HG03139 (cell line): ENCODE measurements at regions not wholly inside any gene's neighbourhood (a gene's known extent, or its start where the extent isn't known, plus 50 kb on each side); places are given as distances from the start of the nearest gene placed in this dataset.

Source experiments
- ATAC-seq: cut with Tn5 transposase; IDR thresholded peaks from one replicate; pipeline ENCODE4 v1.9.1; 2021; ENCODE audit not compliant: unreplicated experiment

DNA sequence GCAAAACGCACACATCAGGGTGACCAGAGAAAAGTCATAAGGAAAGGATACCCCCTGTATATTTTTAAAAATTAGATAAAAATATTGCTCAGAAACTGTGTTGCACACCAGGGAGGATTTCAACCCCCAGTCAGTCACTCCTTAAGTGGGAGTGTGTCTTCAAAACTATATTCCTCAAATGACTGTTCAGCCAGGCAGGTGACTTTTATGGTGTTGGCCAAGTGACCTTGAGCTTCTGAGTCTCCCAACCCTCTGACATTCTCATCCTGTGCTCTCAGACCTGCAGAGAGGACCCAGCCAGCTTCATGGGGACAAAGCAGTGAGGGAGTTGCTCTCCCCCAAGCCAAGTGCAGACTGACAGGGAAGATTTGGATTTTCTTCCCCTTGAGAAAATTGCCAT lies 311.9 kb upstream of the JARID2 start:
- ATAC-seq = no peak

DNA sequence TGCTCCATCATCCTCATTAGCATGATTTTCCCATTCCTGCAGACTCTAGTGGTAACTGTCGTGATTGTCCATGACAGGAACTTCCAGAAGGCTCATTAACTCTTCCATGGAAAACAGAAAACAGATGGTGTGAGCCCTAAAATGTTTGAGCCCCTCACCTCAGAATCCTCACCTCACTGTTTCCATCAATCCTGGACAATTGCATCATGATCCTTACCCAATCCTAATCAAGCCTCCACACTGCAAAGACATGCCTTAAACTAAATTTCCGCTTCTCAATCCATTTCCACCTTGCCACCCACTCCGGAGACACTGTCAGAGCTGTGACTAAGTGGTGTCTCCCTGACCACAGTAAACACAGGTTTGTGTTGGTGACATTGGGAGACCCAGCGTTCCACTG lies 311.0 kb upstream of the JARID2 start:
- ATAC-seq = no peak

DNA sequence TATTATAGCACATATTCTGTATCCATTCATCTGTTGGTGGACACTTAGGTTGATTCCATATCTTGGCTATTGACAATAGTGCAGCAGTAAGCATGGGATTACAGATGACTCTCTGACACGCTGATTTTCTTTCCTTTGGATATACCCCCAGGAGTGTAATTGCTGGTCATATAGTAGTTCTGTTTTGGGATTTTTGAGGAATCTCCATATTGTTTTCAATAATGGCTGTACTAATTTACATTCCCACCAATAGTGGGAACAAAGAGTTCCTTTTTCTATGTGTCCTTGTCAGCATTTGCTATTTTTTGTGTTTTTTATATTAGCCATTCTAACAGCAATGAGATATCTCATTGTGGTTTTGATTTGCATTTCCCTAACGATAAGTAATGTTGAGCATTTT lies 309.0 kb upstream of the JARID2 start:
- no peak for ATAC-seq

DNA sequence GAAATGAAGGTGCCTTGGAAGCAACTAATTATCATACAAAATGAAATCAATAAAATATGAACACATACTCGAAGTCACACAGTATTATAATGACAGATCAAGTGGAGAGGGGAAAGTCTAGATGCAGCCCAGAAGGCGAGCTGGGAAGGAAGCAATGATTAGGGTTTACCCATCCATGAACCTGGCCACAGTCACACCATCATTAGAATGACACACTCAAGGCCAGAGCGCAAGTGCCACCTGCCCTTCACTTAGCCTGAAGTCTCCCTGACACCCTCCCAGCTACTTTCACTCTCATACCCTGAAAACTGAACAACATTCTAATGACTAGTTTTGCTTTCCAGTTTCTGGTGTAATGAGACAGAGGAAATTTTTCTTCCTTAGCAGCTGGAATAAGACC lies 302.8 kb upstream of the JARID2 start:
- no peak for ATAC-seq

DNA sequence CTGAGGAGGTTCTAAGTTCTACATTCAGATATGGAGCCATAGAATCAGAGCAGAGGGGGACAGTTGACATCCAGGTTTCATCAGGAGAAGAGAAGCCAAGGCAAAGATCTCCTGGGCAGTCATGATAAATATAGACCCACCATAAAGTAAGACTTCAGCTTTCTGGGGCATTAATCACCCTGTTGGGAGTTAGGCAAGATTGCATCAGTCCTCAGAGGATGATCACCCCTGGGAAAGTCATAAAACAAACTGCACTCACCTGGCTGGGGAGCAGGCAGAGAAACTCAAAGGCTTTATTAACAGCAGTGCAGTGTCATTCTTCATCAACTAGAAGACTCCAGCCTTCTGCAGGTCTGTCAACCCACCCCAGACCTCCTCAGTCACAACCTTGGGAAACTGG lies 301.3 kb upstream of the JARID2 start:
- ATAC-seq = no peak

DNA sequence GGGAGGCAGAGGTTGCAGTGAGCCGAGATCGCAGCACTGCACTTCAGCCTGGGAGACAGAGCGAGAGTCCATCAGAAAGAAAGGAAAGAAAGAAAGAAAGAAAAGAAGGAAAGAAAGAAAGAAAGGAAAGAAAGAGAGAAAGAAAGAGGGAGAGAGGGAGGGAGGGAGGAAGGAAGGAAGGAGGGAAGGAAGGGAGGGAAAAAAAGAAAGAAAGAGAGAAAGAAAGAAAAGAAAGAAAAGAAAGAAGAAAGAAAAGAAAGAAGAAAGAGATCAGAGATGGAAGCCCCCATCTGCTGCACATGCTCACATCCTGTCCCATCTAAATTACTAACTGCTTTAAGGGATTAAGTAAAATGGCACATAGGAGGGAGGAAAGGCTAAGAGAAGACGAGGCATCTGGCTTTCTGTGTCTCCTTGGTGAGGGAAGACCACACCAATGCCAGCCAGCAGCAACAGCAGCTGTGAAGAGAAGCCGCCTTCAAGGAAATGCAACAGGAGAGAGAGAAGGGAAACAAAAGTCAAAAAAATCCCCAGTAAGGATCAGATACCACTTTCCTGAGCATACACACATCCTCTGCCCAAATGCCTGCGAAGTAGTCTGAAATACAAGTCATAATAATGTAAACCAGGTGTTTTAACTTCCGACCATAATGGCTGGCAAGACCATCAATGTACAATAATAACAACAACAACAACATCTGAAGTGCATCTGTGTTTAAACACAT lies 300.2 kb upstream of the JARID2 start:
- no peak for ATAC-seq

DNA sequence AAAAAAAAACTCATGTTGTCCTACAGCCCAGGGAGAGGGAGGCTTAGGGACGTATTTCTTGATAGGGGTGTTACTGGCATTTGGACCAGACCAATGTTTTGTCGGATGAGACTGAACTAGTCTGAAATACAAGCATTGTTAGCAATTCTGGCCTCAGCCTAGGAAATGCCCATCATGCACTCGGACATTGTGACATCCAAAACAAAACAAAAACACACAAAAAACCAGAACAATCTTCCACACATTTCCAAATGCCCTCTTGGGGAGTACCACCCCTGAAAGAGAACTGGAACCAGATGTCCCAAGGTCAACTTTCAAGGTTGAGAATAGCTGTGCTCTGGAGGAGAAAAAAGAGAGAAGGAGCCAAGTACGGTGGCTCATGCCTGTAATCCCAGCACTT lies 299.1 kb upstream of the JARID2 start:
- ATAC-seq = no peak

DNA sequence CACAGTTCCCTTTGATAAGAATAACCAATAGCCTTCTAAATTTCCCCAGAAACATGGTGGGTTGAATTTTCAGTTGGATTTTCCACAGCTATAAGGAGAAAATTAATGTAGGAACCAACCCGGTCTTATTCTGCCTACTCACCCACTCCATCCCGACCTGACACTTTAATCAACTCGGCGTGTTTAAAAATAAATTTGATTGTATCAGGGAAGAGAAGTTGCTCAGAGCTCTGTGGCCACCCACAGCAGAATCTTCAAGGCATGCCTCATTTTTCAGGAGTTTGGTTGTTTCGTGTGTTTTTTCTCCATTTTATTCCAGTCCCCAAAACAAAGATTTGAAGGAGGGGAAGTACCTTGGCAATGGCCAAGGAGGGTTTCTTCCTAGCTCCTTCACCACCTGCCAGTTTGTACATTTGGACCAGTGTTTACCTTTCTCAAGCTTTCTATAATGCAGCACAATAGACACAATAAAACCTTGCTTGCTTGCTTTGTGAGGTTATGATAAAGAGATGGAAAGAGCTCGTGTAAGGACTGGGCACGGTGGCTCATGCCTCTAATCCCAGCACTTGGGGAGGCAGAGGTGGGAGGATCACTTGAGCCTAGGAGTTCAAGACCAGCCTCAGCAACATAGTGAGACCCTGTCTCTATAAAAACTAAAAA lies 297.2 kb upstream of the JARID2 start:
- ATAC-seq = no peak

DNA sequence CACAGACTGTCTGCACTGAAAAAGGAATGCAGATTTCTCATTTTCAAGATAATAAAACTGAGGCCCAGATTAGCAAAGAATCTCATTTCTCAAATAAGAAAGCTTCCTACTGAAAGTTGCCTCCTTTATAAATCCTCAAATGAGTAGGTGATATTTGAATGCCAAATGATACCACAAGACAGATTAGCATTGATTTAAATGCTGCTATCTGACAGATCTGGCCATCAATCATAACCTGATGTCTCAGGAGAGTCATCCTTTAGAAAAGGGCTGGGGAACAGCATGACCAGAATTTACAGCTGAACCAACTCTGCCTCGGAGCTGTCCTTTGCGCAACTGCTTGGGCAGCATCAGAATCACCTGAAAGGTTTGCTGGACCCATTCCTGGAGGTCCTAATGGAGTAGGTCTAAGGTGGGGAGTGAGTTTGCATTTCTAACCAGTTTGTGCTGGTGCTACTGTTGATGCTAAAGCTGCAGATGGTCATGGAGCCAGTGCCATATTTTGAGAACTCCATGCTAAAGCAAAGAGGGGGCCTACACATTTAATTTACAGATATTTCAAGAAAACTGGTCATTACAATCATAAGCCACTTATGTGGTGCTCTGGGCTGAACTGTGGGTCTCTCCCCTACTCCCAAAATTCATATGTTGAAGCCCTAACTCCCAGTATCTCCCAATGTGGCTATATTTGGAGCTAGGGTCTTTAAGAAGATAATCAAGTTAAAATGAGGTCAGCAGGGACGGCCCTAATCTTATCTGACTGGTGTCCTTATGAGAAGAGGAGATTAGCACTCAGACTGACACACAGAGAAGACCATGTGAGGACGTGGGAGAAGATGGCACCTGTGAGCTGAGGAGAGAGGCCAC lies 295.5 kb upstream of the JARID2 start:
- ATAC-seq = no peak

DNA sequence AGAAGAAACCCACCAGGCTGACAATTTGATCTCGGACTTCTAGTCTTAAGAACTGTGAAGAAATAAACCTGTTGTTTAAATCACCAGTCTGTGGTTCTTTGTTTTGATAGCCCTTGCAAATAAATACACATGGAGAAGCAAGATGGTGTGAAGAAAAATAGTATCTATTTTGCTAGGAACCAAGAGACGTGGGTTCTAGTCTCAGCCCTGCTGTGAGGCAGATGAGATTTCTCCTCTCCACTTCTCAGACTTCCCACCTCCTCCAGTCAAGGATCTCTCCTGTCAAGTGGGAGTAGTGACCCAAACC lies 294.9 kb upstream of the JARID2 start:
- no peak for ATAC-seq

DNA sequence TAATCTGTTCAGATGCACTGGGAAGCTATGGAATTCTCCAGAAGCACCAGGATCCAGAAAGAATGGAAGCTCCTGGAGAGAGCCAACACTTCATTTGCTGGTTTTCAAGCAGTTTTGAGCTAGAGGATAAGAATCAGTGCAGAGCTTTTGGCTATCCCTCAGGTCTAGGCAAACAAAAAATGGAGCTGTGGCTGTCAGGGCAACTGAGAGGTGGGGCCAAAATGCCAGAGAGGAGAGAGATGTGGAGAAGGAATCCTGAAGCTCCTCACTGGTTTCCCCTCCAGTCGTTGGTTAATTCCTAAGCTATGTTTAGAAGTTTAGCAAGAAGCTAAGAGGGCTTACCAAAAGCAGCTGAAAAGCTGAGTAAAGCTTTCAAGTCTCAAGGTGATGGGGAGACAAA lies 294.2 kb upstream of the JARID2 start:
- ATAC-seq = no peak

DNA sequence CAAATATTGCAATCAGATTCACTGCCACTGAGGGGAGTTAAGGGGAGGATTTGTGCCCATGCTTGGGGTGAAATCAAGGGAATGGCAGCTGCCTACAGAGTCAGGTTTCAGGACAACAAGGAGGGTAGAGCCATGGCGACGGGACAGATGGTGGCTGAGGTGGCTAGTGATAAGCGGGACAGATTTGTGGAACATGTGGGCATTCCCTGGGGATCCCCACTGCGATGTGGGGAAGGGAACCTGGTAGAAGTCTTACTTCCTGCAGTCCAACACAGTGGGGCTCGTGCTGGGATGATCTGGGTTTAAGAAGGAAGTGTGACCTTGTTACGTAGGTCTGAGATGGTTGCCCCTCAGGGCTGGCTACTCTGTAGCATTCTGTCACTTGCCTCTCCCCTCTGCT lies 292.0 kb upstream of the JARID2 start:
- ATAC-seq = no peak

DNA sequence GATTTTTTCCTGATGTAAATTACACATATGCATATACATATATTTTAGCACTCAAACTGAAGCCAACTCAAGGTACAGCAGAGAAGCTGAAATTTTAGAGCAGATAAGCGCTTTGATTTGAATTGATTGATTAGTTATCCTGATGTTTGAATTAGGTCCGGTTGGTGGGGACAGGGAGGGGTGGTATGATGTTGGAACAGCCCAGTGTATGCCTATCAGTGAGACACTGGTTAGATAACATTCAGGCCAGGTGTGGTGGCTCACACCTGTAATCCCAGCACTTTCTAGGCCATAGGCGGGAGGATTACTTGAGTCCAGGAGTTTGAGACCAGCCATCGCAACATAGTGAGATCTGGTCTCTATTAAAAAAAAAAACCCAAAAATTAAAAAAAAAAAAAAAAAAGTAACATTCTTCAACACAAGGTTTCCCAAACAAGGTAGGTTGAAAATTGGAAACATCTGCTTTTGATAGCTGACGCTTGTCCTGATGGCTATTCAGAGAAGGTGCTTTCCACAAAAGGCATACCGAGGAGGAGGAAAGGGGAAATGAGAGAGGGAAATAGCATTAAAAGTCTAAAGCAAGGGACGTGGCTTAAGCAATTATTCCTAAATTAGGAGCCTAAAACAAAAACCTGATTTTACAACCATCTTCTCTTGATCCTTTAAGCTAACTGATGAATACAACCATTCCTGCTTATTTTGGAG lies 288.4 kb upstream of the JARID2 start:
- no peak for ATAC-seq

DNA sequence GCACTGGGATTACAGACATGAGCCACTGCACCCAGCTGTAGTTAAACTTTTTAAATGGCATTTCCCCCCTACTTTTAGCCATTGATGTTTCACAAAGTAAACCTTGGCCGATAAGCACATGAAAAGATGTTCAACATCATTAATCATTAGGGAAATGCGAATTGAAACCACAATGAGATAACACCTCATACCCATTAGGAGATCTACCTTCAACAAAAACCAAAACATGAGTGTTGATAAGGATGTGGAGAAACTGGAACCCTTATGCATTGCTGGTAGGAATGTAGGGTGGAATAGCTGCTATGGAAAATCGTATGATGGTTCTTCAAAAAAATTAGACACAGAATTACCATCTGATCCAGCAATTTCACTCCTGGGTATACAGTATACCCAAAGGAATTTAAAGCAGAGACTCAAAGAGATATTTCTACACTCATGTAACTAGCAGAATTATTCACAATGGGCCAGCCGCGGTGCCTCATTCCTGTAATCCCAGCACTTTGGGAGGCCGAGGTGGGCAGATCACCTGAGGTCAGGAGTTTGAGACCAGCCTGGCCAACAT lies 286.5 kb upstream of the JARID2 start:
- ATAC-seq = no peak

DNA sequence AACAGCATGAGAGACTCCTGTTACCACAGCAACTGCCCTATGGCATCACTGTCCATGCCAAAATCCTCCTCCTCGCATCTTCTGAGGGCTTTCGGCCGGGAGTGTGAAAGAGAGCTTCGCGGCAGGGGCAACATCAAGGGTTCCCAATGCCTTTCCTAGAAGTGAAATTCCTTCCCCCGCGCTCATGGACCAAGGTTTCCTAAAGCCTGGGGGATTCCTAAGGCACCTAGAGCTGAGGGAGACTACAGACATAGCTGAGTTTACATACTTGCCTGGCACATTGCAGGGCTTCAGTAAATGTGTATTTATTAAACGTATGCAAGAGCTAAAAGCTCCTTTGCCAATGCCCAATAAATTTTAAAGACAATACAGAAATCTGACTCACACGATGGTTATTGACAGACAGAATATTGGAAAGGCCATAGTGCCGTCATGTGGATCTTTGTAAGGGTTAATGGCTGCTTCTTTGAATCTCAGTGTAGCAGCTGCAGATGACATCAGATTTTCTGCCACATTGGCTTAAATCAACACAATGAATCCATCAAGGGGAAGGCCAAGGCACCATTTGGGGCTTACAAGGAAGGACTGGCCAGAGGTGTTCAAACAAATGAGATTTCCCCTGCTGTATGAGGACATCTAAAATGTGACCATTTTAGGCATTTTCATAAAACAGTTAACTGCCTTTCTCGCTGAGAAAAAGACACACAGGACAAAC lies 281.2 kb upstream of the JARID2 start:
- ATAC-seq = no peak

DNA sequence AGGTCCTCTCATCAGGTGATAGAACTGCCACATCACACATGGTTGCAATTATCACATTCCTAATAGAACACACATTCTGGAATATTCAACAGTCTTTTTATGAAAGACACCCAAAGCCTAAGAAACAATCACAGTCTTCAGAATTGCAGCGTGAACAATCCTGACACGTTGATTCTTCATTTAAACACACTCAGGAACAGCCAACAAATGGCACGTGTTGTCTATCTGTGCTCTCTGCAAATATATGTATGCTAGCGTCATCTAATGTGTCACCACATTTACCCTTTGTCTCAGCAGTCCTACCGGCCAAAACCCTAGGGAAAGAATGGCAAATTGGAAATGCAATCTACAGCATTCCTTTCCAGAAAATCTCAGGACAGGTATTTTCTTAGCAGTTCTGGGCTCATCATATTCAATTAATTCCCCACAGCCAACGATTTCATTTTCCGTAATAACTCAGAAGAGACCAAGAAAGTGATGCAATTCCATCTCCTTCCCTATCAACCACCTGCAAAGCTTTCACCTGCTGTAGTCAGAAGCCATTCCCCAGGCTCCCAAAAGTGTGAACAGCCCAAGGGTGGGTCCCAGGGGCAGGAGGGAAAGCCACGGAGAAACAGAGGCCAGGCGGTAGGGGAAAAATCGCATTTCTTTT lies 280.3 kb upstream of the JARID2 start:
- ATAC-seq = no peak

DNA sequence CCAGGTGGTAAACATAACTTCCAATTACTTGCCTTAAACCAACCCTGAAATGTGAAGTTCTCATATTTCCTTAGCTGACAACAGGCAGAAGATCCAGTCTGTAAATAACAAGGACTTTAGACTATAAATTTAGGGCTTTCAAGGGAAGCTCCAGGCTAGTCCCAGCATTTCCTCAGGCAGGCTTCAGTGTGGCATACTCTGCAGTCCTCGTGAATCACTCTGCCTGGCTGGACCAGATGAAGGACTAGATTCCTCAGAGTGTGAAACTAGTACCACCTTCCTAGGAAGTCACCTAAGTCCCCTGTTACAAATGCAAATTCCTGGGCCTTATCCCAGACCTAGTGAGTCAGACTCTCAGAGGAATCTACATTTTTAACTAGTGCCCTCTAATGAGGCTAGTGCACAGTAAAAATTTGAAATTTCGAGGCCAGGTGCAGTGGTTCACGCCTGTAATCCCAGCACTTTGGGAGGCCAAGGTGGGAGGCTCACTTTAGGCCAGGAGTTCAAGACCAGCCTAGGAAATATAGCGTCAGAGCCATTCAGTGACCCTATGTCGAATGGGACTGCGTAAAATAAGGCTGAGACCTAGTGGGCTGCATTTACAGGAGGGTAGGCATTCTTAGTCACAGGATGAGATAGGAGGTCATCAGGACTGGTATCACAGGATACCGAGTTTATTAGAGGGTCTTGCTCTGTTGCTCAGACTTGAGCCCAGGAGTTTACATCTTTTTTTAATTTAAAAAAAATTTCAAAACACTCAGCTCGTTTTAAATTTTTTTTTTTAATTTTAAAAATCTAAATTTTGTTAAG lies 279.6 kb upstream of the JARID2 start:
- ATAC-seq = no peak

DNA sequence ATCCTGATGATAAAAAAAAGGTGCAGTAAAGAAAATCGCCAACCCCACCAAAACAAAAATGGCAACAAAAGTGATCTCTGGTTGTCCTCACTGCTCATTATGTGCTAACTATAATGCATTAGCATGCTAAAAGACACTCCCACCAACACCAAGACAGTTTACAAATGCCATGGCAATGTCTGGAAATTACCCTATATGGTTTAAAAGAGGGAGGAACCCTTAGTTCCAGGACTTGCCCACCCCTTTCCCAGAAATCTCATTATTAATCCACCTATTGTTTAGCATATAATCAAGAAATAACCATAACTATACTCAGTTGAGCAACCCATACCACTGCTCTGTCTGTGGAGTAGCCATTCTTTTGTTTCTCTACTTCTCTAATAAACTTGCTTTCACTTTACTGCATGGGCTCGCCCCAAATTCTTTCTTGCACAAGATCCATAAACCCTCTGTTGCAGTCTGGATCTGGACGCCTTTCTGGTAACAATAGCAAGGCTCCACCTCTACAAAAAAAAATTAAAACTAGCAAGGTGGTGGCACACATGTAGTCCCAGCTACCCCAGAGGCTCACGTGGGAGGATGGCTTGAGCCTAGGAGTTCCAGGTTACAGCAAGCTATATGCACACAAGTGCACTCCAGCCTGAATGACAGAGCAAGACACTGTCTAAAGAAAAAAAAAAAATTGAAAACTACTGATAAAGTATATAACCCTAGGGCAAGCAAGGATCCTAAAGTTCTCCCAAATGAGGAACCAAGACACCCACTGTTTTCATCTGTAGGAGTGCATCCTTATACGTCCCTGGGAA lies 278.8 kb upstream of the JARID2 start:
- no peak for ATAC-seq
